ENCODE measurements at regions not wholly inside any gene's neighbourhood (a gene's known extent, or its start where the extent isn't known, plus 50 kb on each side); places are given as distances from the start of the nearest gene placed in this dataset.

DNA sequence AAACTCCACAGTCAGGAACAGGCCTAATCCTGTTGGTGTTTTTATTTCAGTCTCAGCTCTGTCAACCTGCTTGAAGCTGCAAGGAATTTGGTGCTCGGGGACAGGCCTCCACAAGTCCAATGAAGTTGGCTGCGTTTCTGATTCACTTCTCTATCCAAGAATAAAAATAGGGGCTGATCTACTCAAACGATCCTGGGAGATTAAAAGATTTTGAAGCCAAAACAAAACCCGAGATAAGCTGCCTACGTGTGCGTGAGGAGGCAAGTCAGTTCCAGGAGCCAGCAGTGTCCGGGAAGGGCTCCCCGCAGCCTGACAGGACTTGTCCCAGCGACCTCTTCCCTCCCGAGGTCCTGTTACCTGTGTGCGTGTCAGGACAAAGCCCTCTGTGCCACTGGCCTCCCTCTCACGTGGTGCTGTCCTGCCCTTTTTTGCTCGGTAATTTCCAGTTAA is 98.0 kb downstream of the ETS2 start:
- TF ChIP-seq, protein P1, sequence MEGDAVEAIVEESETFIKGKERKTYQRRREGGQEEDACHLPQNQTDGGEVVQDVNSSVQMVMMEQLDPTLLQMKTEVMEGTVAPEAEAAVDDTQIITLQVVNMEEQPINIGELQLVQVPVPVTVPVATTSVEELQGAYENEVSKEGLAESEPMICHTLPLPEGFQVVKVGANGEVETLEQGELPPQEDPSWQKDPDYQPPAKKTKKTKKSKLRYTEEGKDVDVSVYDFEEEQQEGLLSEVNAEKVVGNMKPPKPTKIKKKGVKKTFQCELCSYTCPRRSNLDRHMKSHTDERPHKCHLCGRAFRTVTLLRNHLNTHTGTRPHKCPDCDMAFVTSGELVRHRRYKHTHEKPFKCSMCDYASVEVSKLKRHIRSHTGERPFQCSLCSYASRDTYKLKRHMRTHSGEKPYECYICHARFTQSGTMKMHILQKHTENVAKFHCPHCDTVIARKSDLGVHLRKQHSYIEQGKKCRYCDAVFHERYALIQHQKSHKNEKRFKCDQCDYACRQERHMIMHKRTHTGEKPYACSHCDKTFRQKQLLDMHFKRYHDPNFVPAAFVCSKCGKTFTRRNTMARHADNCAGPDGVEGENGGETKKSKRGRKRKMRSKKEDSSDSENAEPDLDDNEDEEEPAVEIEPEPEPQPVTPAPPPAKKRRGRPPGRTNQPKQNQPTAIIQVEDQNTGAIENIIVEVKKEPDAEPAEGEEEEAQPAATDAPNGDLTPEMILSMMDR (IDR thresholded peaks at IDR 0.05), result no peak
- TF ChIP-seq POLR2A (IDR thresholded peaks at IDR 0.05), result no peak
